Astrocyte (in vitro differentiated cells and primary cell): ENCODE measurements at regions not wholly inside any gene's neighbourhood (a gene's known extent, or its start where the extent isn't known, plus 50 kb on each side); places are given as distances from the start of the nearest gene placed in this dataset.

Experiments used
- DNase-seq: peaks from one replicate; pipeline ENCODE4 v3.0.0-alpha.2; 2010; ENCODE audit warnings: low read depth
- FAIRE-seq: peaks from 2 replicates; lab custom pipeline; 2011; peaks lifted over from hg19 to GRCh38; lab: Jason Lieb, UNC
- H2AFZ ChIP-seq: 2 replicates; pipeline ENCODE4 v1.6.0; 2012; ENCODE audit warnings: low read depth, low read length, inconsistent platforms
- H3K27ac ChIP-seq: 2 replicates; pipeline ENCODE4 v1.5.1; 2011; ENCODE audit warnings: low read depth, low read length, inconsistent platforms
- H3K27me3 ChIP-seq: 2 replicates; pipeline ENCODE4 v1.6.0; 2011; ENCODE audit warnings: low read length, inconsistent platforms; ENCODE audit not compliant: insufficient read depth
- H3K36me3 ChIP-seq: 2 replicates; pipeline ENCODE4 v1.5.1; 2011; ENCODE audit warnings: low read length, inconsistent platforms; ENCODE audit not compliant: insufficient read depth
- H3K4me1 ChIP-seq: 2 replicates; pipeline ENCODE4 v1.5.1; 2011; ENCODE audit warnings: low read length, inconsistent platforms; ENCODE audit not compliant: insufficient read depth
- H3K4me2 ChIP-seq: 2 replicates; pipeline ENCODE4 v1.6.0; 2012; ENCODE audit warnings: low read length, inconsistent platforms
- H3K4me3 ChIP-seq: 2 replicates; pipeline ENCODE4 v1.5.1; 2011; ENCODE audit warnings: low read depth, mild to moderate bottlenecking, low read length, inconsistent platforms; ENCODE audit not compliant: insufficient read depth
- H3K79me2 ChIP-seq: 2 replicates; pipeline ENCODE4 v1.6.0; 2012; ENCODE audit warnings: mild to moderate bottlenecking, low read length, inconsistent platforms; ENCODE audit not compliant: insufficient read depth
- H3K9ac ChIP-seq: 2 replicates; pipeline ENCODE4 v1.6.0; 2012; ENCODE audit warnings: mild to moderate bottlenecking, low read length, inconsistent platforms
- H3K9me3 ChIP-seq: 2 replicates; pipeline ENCODE4 v1.5.1; 2012; ENCODE audit warnings: low read depth, mild to moderate bottlenecking, low read length, inconsistent platforms; ENCODE audit not compliant: insufficient read depth
- H4K20me1 ChIP-seq: 2 replicates; pipeline ENCODE4 v1.6.0; 2012; ENCODE audit warnings: low read length, inconsistent platforms; ENCODE audit not compliant: insufficient read depth
- H3K27ac Mint-ChIP-seq: one replicate; pipeline ENCODE4 v1.8.0; 2021; ENCODE audit warnings: mild to moderate bottlenecking, mixed read lengths; ENCODE audit not compliant: unreplicated experiment
- H3K27me3 Mint-ChIP-seq: one replicate; pipeline ENCODE4 v1.8.0; 2021; ENCODE audit warnings: low read depth, mixed read lengths; ENCODE audit not compliant: unreplicated experiment
- H3K36me3 Mint-ChIP-seq: one replicate; pipeline ENCODE4 v1.8.0; 2021; ENCODE audit warnings: low read depth, mixed read lengths; ENCODE audit not compliant: unreplicated experiment
- H3K4me1 Mint-ChIP-seq: one replicate; pipeline ENCODE4 v1.8.0; 2021; ENCODE audit warnings: low read depth, mixed read lengths; ENCODE audit not compliant: unreplicated experiment
- H3K4me3 Mint-ChIP-seq: one replicate; pipeline ENCODE4 v1.8.0; 2021; ENCODE audit warnings: mild to moderate bottlenecking, moderate library complexity, mixed read lengths; ENCODE audit not compliant: unreplicated experiment
- H3K9me3 Mint-ChIP-seq: one replicate; pipeline ENCODE4 v1.8.0; 2021; ENCODE audit warnings: mild to moderate bottlenecking, mixed read lengths; ENCODE audit not compliant: unreplicated experiment
- CTCF ChIP-seq: IDR thresholded peaks from 2 replicates; pipeline ENCODE4 v1.5.1; 2011; ENCODE audit warnings: low read depth, mild to moderate bottlenecking, inconsistent platforms, low read length, moderate library complexity; ENCODE audit not compliant: insufficient read depth
- EZH2 ChIP-seq: IDR thresholded peaks from 2 replicates; pipeline ENCODE4 v1.6.1; 2012; ENCODE audit warnings: mild to moderate bottlenecking, low read length, inconsistent platforms; ENCODE audit not compliant: insufficient read depth

- no peak for TF ChIP-seq CTCF
- no peak for TF ChIP-seq EZH2
- no peaks in the 10 kb centered on the region for H3K27me3 ChIP-seq
- H3K9me3 Mint-ChIP-seq, result no peaks in the 10 kb centered on the region
- no peaks in the 10 kb centered on the region for H4K20me1 ChIP-seq
- H3K36me3 Mint-ChIP-seq, result no peaks in the 10 kb centered on the region
- H3K4me1 ChIP-seq, result no peaks in the 10 kb centered on the region
- H3K36me3 ChIP-seq, result no peaks in the 10 kb centered on the region
- H3K27ac ChIP-seq, result no peak overlapping the region
- H3K4me1 Mint-ChIP-seq, result peaks cover 43% of the 10 kb centered on the region
- no peak overlapping the region for H3K4me2 ChIP-seq
- H3K9me3 ChIP-seq, result no peaks in the 10 kb centered on the region
- FAIRE-seq (no peak), DNase-seq (no peak)
- H3K4me3 ChIP-seq, result no peak overlapping the region
- no peak overlapping the region for H3K27ac Mint-ChIP-seq
- no peak overlapping the region for H3K9ac ChIP-seq
- H3K27me3 Mint-ChIP-seq, result no peaks in the 10 kb centered on the region
- no peak overlapping the region for H2AFZ ChIP-seq
- H3K79me2 ChIP-seq, result no peaks in the 10 kb centered on the region
- H3K4me3 Mint-ChIP-seq, result no peak overlapping the region
Observed at GRCh38 chr16:8377864-8378263, 212.4 kb downstream of the TMEM114 start.

GRCh38 chr16:8376858-8377257, 213.5 kb downstream of the TMEM114 start:
- Histone ChIP-seq H3K4me3 (no peak overlapping the region), H4K20me1 (no peaks in the 10 kb centered on the region)

More at GRCh38 chr16:8376858-8377257, 213.5 kb downstream of the TMEM114 start:
- H3K9me3 ChIP-seq, result peaks cover 4% of the 10 kb centered on the region
- no peak overlapping the region for H3K9ac ChIP-seq
- no peak overlapping the region for H2AFZ ChIP-seq
- Mint-ChIP-seq H3K36me3 (no peaks in the 10 kb centered on the region), H3K4me1 (peaks cover 43% of the 10 kb centered on the region), H3K27ac (peak overlapping the region; percentile 6), H3K9me3 (no peaks in the 10 kb centered on the region), H3K4me3 (no peak overlapping the region), H3K27me3 (no peaks in the 10 kb centered on the region)
- no peak for DNase-seq
- H3K27ac ChIP-seq, result no peak overlapping the region
- no peak overlapping the region for H3K4me2 ChIP-seq
- no peaks in the 10 kb centered on the region for H3K4me1 ChIP-seq
- H3K36me3 ChIP-seq, result no peaks in the 10 kb centered on the region
- no peaks in the 10 kb centered on the region for H3K27me3 ChIP-seq
- no peaks in the 10 kb centered on the region for H3K79me2 ChIP-seq
- FAIRE-seq, result no peak
- TF ChIP-seq EZH2, result no peak
- no peak for TF ChIP-seq CTCF
